Left ventricle myocardium inferior (tissue), 1 donor: ENCODE measurements at regions not wholly inside any gene's neighbourhood (a gene's known extent, or its start where the extent isn't known, plus 50 kb on each side); places are given as distances from the start of the nearest gene placed in this dataset.

Source experiments
- DNase-seq: peaks from one replicate; pipeline ENCODE4 v3.0.0-alpha.2; 2020
- H3K27ac ChIP-seq: fragments of 200-600 bp; replicated peaks from 2 replicates; pipeline ENCODE4 v1.8.0; 2021
- H3K27me3 ChIP-seq: fragments of 200-600 bp; 2 replicates; pipeline ENCODE4 v1.8.0; 2021; ENCODE audit warnings: low read depth
- H3K36me3 ChIP-seq: fragments of 200-600 bp; 2 replicates; pipeline ENCODE4 v1.8.0; 2021
- H3K4me1 ChIP-seq: fragments of 200-600 bp; 2 replicates; pipeline ENCODE4 v1.8.0; 2021
- H3K4me3 ChIP-seq: fragments of 200-600 bp; 2 replicates; pipeline ENCODE4 v1.8.0; 2021; ENCODE audit warnings: mild to moderate bottlenecking, moderate library complexity
- H3K9me3 ChIP-seq: fragments of 200-600 bp; replicated peaks from 2 replicates; pipeline ENCODE4 v1.8.0; 2021
- intact Hi-C: fragments of 100-400 bp; cut with micrococcal nuclease; formaldehyde crosslinking; loops from one replicate; pipeline ENCODE4 v1.11.0; 2022
- TF ChIP-seq, protein P1 (sequence below): fragments of 200-600 bp; IDR thresholded peaks from 2 replicates; pipeline ENCODE4 v1.8.0; 2021; ENCODE audit warnings: antibody characterized with exemption, mild to moderate bottlenecking, borderline replicate concordance
- donor health status: DM: no; HTN: yes; CAD: no; lungs with severe emphysema.

- Histone ChIP-seq H3K27ac (no peak overlapping the region), H3K4me1 (no peaks in the 10 kb centered on the region), H3K4me3 (no peak overlapping the region), H3K27me3 (no peaks in the 10 kb centered on the region), H3K9me3 (no peaks in the 10 kb centered on the region), H3K36me3 (no peaks in the 10 kb centered on the region)
- intact Hi-C loops: no loop called here
- TF ChIP-seq, protein P1, sequence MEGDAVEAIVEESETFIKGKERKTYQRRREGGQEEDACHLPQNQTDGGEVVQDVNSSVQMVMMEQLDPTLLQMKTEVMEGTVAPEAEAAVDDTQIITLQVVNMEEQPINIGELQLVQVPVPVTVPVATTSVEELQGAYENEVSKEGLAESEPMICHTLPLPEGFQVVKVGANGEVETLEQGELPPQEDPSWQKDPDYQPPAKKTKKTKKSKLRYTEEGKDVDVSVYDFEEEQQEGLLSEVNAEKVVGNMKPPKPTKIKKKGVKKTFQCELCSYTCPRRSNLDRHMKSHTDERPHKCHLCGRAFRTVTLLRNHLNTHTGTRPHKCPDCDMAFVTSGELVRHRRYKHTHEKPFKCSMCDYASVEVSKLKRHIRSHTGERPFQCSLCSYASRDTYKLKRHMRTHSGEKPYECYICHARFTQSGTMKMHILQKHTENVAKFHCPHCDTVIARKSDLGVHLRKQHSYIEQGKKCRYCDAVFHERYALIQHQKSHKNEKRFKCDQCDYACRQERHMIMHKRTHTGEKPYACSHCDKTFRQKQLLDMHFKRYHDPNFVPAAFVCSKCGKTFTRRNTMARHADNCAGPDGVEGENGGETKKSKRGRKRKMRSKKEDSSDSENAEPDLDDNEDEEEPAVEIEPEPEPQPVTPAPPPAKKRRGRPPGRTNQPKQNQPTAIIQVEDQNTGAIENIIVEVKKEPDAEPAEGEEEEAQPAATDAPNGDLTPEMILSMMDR: no peak
- DNase-seq: no peak
Observed at GRCh38 chr4:24168658-24169057, 278.8 kb upstream of the PPARGC1A start.

DNA sequence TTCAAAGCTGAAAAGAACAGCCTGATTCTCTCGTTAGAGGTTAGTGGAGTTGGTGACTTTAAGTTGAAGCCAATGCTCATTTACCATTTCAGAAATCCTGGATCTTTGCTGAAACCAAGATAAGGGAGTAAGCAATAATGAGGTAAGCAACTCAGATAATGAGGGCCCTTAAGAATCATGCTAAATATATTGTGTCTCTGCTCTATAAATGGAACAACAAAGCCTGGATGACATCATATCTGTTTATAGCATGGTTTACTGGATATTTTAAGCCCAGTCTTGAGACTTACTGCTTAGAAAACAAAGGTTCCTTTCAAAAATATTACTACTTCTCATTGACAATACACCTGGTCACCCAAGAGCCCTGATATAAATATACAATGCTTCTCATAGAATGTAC lies 276.7 kb upstream of the PPARGC1A start:
- intact Hi-C loops: no loop called here
- Histone ChIP-seq H3K36me3 (no peaks in the 10 kb centered on the region), H3K4me3 (no peak overlapping the region), H3K27ac (no peak overlapping the region), H3K4me1 (no peaks in the 10 kb centered on the region), H3K9me3 (no peaks in the 10 kb centered on the region), H3K27me3 (no peaks in the 10 kb centered on the region)
- no peak for DNase-seq
- TF ChIP-seq, protein P1: no peak

DNA sequence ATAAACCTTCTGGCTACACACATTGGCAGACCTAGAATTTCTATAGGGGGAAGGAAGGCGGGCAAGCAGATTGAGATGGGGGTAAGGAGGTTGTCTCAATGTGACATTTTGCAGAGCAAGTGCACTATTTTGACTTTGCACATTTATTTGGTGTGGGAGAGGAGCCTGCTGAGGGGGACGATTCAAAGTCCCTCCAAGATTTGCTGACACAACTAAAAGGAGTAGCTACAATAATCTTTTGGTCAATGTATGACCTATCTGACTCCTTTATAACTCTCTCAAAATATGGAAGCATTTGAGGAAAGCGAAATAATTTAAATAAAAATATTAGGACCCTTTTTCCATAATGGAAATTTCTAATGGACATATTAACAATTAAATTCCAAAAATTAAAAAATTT lies 274.9 kb upstream of the PPARGC1A start:
- Histone ChIP-seq H3K4me1 (no peaks in the 10 kb centered on the region), H3K4me3 (no peak overlapping the region), H3K27me3 (no peaks in the 10 kb centered on the region), H3K36me3 (no peaks in the 10 kb centered on the region), H3K9me3 (no peaks in the 10 kb centered on the region), H3K27ac (no peak overlapping the region)
- intact Hi-C loops: no loop called here
- DNase-seq: no peak
- TF ChIP-seq, protein P1: no peak

GRCh38 chr4:24164054-24164693 lies 274.3 kb upstream of the PPARGC1A start:
- Histone ChIP-seq H3K36me3 (no peaks in the 10 kb centered on the region), H3K4me3 (no peak overlapping the region), H3K27me3 (no peaks in the 10 kb centered on the region), H3K4me1 (no peaks in the 10 kb centered on the region), H3K27ac (no peak overlapping the region), H3K9me3 (no peaks in the 10 kb centered on the region)
- TF ChIP-seq, protein P1: no peak
- no peak for DNase-seq
- intact Hi-C loops: no loop called here

- Histone ChIP-seq H3K27me3 (no peaks in the 10 kb centered on the region), H3K4me1 (no peaks in the 10 kb centered on the region), H3K27ac (no peak overlapping the region), H3K36me3 (no peaks in the 10 kb centered on the region), H3K4me3 (no peak overlapping the region), H3K9me3 (no peaks in the 10 kb centered on the region)
- TF ChIP-seq, protein P1: no peak
- DNase-seq: no peak
- intact Hi-C loops: no loop called here
Observed at GRCh38 chr4:24163314-24163713, 273.5 kb upstream of the PPARGC1A start.
